ENCODE measurements at regions not wholly inside any gene's neighbourhood (a gene's known extent, or its start where the extent isn't known, plus 50 kb on each side); places are given as distances from the start of the nearest gene placed in this dataset.
A peak's percentile ranks its signal among the peaks of the same experiment; 100 is the strongest.

DNA sequence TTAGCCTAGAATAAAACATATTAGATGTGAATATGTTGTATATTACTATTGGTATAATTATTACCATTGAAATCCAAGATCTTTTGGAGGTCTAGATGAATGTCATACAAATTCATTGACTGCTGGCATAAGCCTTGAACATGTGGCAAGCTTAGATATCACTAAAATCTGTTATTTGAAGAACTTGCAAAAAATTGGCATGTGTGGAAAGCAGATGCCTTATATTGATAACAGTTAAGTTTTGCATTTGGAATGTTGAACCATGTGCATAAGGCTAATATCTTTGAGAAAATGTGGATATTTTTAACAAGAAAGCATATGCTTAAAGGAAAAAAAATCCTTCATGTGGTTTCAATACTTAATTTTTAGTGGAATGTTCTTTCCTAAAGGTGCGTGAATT lies 203.6 kb upstream of the PRICKLE1 start:
- CTCF ChIA-PET, result no interaction called here
- intact Hi-C loops (cut with micrococcal nuclease), result loop anchor here (10.0 kb wide), 1 partner anchor 542 kb away; no protein-coding TSS in a partner anchor
- no peaks in the 10 kb centered on the region for H3K27me3 Mint-ChIP-seq (ENCODE audit: insufficient read depth, unreplicated experiment)
- TF ChIP-seq, protein P1, sequence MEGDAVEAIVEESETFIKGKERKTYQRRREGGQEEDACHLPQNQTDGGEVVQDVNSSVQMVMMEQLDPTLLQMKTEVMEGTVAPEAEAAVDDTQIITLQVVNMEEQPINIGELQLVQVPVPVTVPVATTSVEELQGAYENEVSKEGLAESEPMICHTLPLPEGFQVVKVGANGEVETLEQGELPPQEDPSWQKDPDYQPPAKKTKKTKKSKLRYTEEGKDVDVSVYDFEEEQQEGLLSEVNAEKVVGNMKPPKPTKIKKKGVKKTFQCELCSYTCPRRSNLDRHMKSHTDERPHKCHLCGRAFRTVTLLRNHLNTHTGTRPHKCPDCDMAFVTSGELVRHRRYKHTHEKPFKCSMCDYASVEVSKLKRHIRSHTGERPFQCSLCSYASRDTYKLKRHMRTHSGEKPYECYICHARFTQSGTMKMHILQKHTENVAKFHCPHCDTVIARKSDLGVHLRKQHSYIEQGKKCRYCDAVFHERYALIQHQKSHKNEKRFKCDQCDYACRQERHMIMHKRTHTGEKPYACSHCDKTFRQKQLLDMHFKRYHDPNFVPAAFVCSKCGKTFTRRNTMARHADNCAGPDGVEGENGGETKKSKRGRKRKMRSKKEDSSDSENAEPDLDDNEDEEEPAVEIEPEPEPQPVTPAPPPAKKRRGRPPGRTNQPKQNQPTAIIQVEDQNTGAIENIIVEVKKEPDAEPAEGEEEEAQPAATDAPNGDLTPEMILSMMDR (IDR thresholded peaks at IDR 0.05; ENCODE audit: unreplicated experiment), result no peak
- H3K9me3 Mint-ChIP-seq (ENCODE audit: unreplicated experiment), result no peaks in the 10 kb centered on the region
- H3K4me1 Mint-ChIP-seq (ENCODE audit: insufficient read depth, unreplicated experiment), result peaks cover 20% of the 10 kb centered on the region
- no TSS peak for BruUV-seq (replicated peaks)
- no peak for DNase-seq (ENCODE audit: unreplicated experiment)
- no peak overlapping the region for H3K27ac Mint-ChIP-seq (ENCODE audit: low read depth, unreplicated experiment)
- POLR2A ChIA-PET, result no interaction called here
- no peak overlapping the region for H3K4me3 Mint-ChIP-seq (ENCODE audit: unreplicated experiment)
- H3K36me3 Mint-ChIP-seq (ENCODE audit: insufficient read depth, unreplicated experiment), result no peaks in the 10 kb centered on the region

DNA sequence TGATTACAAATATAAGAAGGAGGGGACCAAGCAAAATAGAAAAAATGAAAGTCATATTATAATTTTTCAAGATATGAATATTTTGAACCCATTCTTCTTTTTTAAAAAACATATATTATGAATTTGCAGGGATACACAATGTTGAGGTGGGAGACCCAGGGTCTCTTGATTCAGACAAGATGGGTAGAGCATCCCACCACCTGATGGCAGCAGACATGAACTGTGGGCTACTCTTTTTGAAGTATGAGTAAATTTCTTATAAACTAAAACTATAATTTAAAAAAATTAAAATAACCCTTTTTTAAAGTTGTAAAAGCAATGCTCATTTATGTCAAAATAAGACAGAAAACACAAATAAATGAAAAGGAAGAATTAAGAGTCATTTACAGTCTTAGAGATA lies 202.7 kb upstream of the PRICKLE1 start:
- BruUV-seq (replicated peaks), result no TSS peak
- H3K36me3 Mint-ChIP-seq (ENCODE audit: insufficient read depth, unreplicated experiment), result no peaks in the 10 kb centered on the region
- no peak overlapping the region for H3K27ac Mint-ChIP-seq (ENCODE audit: low read depth, unreplicated experiment)
- ChIA-PET CTCF (no interaction called here), POLR2A (no interaction called here)
- intact Hi-C loops (cut with micrococcal nuclease), result loop anchor here (10.0 kb wide), 1 partner anchor 543 kb away; no protein-coding TSS in a partner anchor
- no peak for DNase-seq (ENCODE audit: unreplicated experiment)
- H3K9me3 Mint-ChIP-seq (ENCODE audit: unreplicated experiment), result no peaks in the 10 kb centered on the region
- H3K4me3 Mint-ChIP-seq (ENCODE audit: unreplicated experiment), result no peak overlapping the region
- TF ChIP-seq, protein P1 (IDR thresholded peaks at IDR 0.05; ENCODE audit: unreplicated experiment), result no peak
- no peaks in the 10 kb centered on the region for H3K27me3 Mint-ChIP-seq (ENCODE audit: insufficient read depth, unreplicated experiment)
- peaks cover 20% of the 10 kb centered on the region for H3K4me1 Mint-ChIP-seq (ENCODE audit: insufficient read depth, unreplicated experiment)

DNA sequence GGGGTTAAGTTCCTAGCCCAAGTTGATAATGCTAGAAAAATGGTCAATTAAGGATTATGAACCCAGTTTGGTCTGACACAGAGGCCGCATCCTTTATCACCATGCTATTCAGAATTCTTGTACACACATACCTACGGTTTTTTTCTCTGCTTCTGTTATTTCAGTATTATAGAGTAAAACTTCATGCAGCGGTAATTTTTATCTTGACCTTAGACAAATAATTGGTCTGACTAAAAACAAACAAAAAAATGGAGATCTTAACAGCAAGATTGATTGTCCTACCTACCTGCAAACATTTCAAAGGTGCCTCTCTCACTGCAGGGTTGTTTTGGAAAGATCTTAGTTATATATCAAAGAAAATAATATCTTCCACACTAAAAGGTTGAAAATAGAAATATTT lies 201.9 kb upstream of the PRICKLE1 start:
- H3K4me1 Mint-ChIP-seq (ENCODE audit: insufficient read depth, unreplicated experiment), result peaks cover 20% of the 10 kb centered on the region
- intact Hi-C loops (cut with micrococcal nuclease), result loop anchor here (10.0 kb wide), 1 partner anchor 543 kb away; no protein-coding TSS in a partner anchor
- H3K36me3 Mint-ChIP-seq (ENCODE audit: insufficient read depth, unreplicated experiment), result no peaks in the 10 kb centered on the region
- BruUV-seq (replicated peaks), result no TSS peak
- no peaks in the 10 kb centered on the region for H3K9me3 Mint-ChIP-seq (ENCODE audit: unreplicated experiment)
- TF ChIP-seq, protein P1 (IDR thresholded peaks at IDR 0.05; ENCODE audit: unreplicated experiment), result no peak
- H3K27me3 Mint-ChIP-seq (ENCODE audit: insufficient read depth, unreplicated experiment), result no peaks in the 10 kb centered on the region
- CTCF ChIA-PET, result no interaction called here
- DNase-seq (ENCODE audit: unreplicated experiment), result no peak
- no peak overlapping the region for H3K4me3 Mint-ChIP-seq (ENCODE audit: unreplicated experiment)
- POLR2A ChIA-PET, result no interaction called here
- H3K27ac Mint-ChIP-seq (ENCODE audit: low read depth, unreplicated experiment), result no peak overlapping the region

DNA sequence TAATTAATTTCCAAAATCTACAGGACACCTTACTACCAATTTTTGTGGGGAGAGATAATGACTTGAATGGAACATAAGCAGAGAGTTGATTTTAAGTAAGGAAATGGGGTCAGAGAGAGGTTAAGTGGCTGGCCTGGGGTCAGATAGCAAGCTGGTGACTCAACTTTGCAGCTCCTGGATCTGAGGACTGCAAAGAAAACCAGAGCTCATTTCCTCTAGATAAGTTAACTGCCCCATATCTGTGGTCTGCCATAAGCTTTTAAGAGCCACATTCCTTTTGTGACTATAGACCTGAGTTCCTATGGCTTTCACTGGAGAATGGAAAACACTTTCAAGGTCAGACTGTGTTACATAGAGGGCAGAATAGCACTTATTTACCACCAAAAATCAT lies 201.2 kb upstream of the PRICKLE1 start:
- intact Hi-C loops (cut with micrococcal nuclease), result loop anchor here (10.0 kb wide), 1 partner anchor 544 kb away; no protein-coding TSS in a partner anchor
- POLR2A ChIA-PET, result interaction anchor here (1.0 to 1.2 kb wide), 2 partner anchors 11 to 12 kb away, joined by 3 to 4 read pairs; no protein-coding TSS in a partner anchor
- no peak overlapping the region for H3K4me3 Mint-ChIP-seq (ENCODE audit: unreplicated experiment)

More for the DNA sequence above, 201.2 kb upstream of the PRICKLE1 start:
- BruUV-seq (replicated peaks), result no TSS peak
- DNase-seq (ENCODE audit: unreplicated experiment), result peak; percentile 39
- CTCF ChIA-PET, result interaction anchor here (0.7 to 1.4 kb wide), 5 partner anchors 11 to 213 kb away, joined by 3 to 5 read pairs (median 3); no protein-coding TSS in a partner anchor
- H3K27me3 Mint-ChIP-seq (ENCODE audit: insufficient read depth, unreplicated experiment), result no peaks in the 10 kb centered on the region
- H3K36me3 Mint-ChIP-seq (ENCODE audit: insufficient read depth, unreplicated experiment), result no peaks in the 10 kb centered on the region
- TF ChIP-seq, protein P1 (IDR thresholded peaks at IDR 0.05; ENCODE audit: unreplicated experiment), result no peak
- no peak overlapping the region for H3K27ac Mint-ChIP-seq (ENCODE audit: low read depth, unreplicated experiment)
- peaks cover 20% of the 10 kb centered on the region for H3K4me1 Mint-ChIP-seq (ENCODE audit: insufficient read depth, unreplicated experiment)
- H3K9me3 Mint-ChIP-seq (ENCODE audit: unreplicated experiment), result no peaks in the 10 kb centered on the region
